Nephron (organoid): ENCODE measurements at regions not wholly inside any gene's neighbourhood (a gene's known extent, or its start where the extent isn't known, plus 50 kb on each side); places are given as distances from the start of the nearest gene placed in this dataset.

Source experiments
- H3K27ac Mint-ChIP-seq, 3 experiments: 2 replicates each; pipeline ENCODE4 v1.8.0; 2020; ENCODE audit warnings: mixed read lengths in 3 of 3, mild to moderate bottlenecking in 2 of 3, moderate library complexity in 1 of 3
- H3K27me3 Mint-ChIP-seq: 2 replicates; pipeline ENCODE4 v1.8.0; 2021; ENCODE audit warnings: low read depth, mild to moderate bottlenecking, moderate library complexity, mixed read lengths
- H3K36me3 Mint-ChIP-seq: 2 replicates; pipeline ENCODE4 v1.8.0; 2020; ENCODE audit warnings: low read depth, mixed read lengths
- H3K4me1 Mint-ChIP-seq: 2 replicates; pipeline ENCODE4 v1.8.0; 2020; ENCODE audit warnings: mixed read lengths
- H3K4me3 Mint-ChIP-seq, 3 experiments: 2 replicates each; pipeline ENCODE4 v1.8.0; 2020; ENCODE audit warnings: mild to moderate bottlenecking in 3 of 3, mixed read lengths in 3 of 3, moderate library complexity in 2 of 3
- H3K9me3 Mint-ChIP-seq: 2 replicates; pipeline ENCODE4 v1.8.0; 2020; ENCODE audit warnings: mixed read lengths
- TF ChIP-seq, protein P1 (sequence below), 3 experiments: fragments of 200-600 bp; sonication (generic); IDR thresholded peaks; one replicate each; pipeline ENCODE4 v1.5.0; 2021; ENCODE audit warnings: antibody characterized with exemption in 3 of 3; ENCODE audit not compliant: unreplicated experiment in 3 of 3

DNA sequence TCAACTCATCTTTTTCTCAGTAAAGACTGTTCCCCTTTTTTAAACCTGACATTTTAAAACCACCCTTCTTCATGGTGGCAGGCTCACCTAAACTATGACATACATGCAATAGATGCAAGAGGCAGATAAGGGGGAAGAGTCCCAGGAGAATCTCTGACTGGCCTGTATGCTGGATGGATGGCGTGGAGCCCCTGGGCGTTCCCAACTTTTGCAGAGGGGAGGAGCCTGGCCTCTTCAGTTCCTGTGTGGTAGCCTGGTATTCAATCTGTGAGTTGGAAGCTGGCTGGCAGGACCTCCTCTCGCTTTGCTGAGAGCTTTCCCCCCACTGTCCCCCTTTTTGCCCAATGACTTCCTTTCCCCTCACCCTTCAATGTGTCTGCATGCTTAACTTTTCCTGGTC lies 217.6 kb upstream of the CA10 start:
- H3K4me3 Mint-ChIP-seq: no peak overlapping the region
- no peaks in the 10 kb centered on the region for H3K36me3 Mint-ChIP-seq
- H3K27ac Mint-ChIP-seq: no peak overlapping the region
- TF ChIP-seq, protein P1, sequence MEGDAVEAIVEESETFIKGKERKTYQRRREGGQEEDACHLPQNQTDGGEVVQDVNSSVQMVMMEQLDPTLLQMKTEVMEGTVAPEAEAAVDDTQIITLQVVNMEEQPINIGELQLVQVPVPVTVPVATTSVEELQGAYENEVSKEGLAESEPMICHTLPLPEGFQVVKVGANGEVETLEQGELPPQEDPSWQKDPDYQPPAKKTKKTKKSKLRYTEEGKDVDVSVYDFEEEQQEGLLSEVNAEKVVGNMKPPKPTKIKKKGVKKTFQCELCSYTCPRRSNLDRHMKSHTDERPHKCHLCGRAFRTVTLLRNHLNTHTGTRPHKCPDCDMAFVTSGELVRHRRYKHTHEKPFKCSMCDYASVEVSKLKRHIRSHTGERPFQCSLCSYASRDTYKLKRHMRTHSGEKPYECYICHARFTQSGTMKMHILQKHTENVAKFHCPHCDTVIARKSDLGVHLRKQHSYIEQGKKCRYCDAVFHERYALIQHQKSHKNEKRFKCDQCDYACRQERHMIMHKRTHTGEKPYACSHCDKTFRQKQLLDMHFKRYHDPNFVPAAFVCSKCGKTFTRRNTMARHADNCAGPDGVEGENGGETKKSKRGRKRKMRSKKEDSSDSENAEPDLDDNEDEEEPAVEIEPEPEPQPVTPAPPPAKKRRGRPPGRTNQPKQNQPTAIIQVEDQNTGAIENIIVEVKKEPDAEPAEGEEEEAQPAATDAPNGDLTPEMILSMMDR (IDR thresholded peaks at IDR 0.05; ENCODE audit: unreplicated experiment in 3 of 3): no peak
- no peaks in the 10 kb centered on the region for H3K9me3 Mint-ChIP-seq
- peaks cover 14% of the 10 kb centered on the region for H3K4me1 Mint-ChIP-seq
- H3K27me3 Mint-ChIP-seq: no peaks in the 10 kb centered on the region

- TF ChIP-seq, protein P1 (IDR thresholded peaks at IDR 0.05; ENCODE audit: unreplicated experiment in 3 of 3): no peak
- no peaks in the 10 kb centered on the region for H3K36me3 Mint-ChIP-seq
- H3K9me3 Mint-ChIP-seq: no peaks in the 10 kb centered on the region
- H3K27me3 Mint-ChIP-seq: no peaks in the 10 kb centered on the region
- H3K4me1 Mint-ChIP-seq: peaks cover 8% of the 10 kb centered on the region
- H3K27ac Mint-ChIP-seq: no peak overlapping the region
- H3K4me3 Mint-ChIP-seq: no peak overlapping the region
These were observed 210.4 kb upstream of the CA10 start for GRCh38 chr17:52368886-52369285.

- Mint-ChIP-seq H3K9me3 (peaks cover 19% of the 10 kb centered on the region), H3K27ac (no peak overlapping the region), H3K4me1 (no peaks in the 10 kb centered on the region), H3K27me3 (no peaks in the 10 kb centered on the region), H3K4me3 (no peak overlapping the region), H3K36me3 (no peaks in the 10 kb centered on the region)
- TF ChIP-seq, protein P1 (IDR thresholded peaks at IDR 0.05; ENCODE audit: unreplicated experiment in 3 of 3): no peak
These were observed 199.3 kb upstream of the CA10 start for GRCh38 chr17:52357854-52358253.

DNA sequence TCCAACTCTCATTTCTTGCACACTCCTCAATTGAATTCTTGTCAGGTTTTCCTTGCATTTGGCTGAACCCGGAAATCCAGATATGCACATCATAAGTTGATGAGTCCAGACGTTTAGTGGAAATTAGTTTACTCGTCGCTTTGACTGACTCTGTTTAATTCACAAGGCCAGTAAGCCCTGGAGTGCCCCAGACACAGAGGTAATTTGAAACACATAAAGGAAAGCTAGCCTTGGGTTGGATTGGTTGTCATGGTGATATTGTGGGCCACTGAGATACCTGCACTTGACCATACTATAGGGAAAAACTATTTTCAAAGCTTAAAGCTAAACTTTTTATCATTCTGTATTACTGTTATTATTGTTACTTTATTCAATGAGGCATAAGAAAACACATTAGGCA lies 178.3 kb upstream of the CA10 start:
- H3K9me3 Mint-ChIP-seq: peaks cover 11% of the 10 kb centered on the region
- no peak overlapping the region for H3K4me3 Mint-ChIP-seq
- no peaks in the 10 kb centered on the region for H3K4me1 Mint-ChIP-seq
- H3K36me3 Mint-ChIP-seq: no peaks in the 10 kb centered on the region
- TF ChIP-seq, protein P1 (IDR thresholded peaks at IDR 0.05; ENCODE audit: unreplicated experiment in 3 of 3): no peak
- no peak overlapping the region for H3K27ac Mint-ChIP-seq
- H3K27me3 Mint-ChIP-seq: no peaks in the 10 kb centered on the region

- H3K36me3 Mint-ChIP-seq: no peaks in the 10 kb centered on the region
These were observed 147.8 kb upstream of the CA10 start for GRCh38 chr17:52306314-52306713.

GRCh38 chr17:52298881-52299280 lies 140.4 kb upstream of the CA10 start:
- H3K4me3 Mint-ChIP-seq: no peak overlapping the region
- peaks cover 28% of the 10 kb centered on the region for H3K4me1 Mint-ChIP-seq
- H3K36me3 Mint-ChIP-seq: no peaks in the 10 kb centered on the region
- H3K27ac Mint-ChIP-seq: peak overlapping the region; percentile 21 to 49 (median 22)
- no peaks in the 10 kb centered on the region for H3K9me3 Mint-ChIP-seq
- H3K27me3 Mint-ChIP-seq: peaks cover 7% of the 10 kb centered on the region
- TF ChIP-seq, protein P1 (IDR thresholded peaks at IDR 0.05; ENCODE audit: unreplicated experiment in 3 of 3): no peak

More at GRCh38 chr17:52306314-52306713, 147.8 kb upstream of the CA10 start:
- no peak overlapping the region for H3K4me3 Mint-ChIP-seq
- TF ChIP-seq, protein P1 (IDR thresholded peaks at IDR 0.05; ENCODE audit: unreplicated experiment in 3 of 3): no peak
- no peaks in the 10 kb centered on the region for H3K4me1 Mint-ChIP-seq
- H3K27me3 Mint-ChIP-seq: peaks cover 6% of the 10 kb centered on the region
- H3K27ac Mint-ChIP-seq: no peak overlapping the region
- peaks cover 6% of the 10 kb centered on the region for H3K9me3 Mint-ChIP-seq
